ENCODE measurements at regions not wholly inside any gene's neighbourhood (a gene's known extent, or its start where the extent isn't known, plus 50 kb on each side); places are given as distances from the start of the nearest gene placed in this dataset.

DNA sequence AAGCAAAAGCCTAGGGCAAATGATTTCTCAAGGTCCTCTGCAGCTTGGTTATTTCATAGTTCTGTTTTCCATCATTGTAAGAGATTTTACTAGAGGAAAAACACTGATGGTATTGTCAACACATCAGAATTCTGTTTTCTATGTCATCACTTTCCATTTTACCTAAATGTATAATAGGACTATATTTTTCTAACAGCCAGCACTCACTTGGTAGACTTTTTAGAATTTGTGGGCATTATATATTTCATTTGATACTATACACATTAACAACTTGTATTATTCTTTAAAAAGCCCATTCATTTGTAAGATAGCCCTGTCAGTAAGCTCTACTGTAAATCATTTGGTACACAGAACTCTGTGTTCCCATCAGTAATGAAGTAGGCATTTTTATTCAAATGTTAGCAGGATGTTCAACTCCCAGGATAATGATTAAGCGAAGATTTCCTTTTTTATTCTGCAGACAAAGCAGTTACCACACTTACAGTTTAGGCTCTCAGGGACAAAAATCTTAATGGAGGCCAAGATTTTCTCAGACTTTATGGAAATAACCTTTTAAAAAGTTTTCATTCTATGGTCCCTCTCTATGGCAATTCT is 143.6 kb upstream of the TEX13C start:
- TF ChIP-seq, protein P1, sequence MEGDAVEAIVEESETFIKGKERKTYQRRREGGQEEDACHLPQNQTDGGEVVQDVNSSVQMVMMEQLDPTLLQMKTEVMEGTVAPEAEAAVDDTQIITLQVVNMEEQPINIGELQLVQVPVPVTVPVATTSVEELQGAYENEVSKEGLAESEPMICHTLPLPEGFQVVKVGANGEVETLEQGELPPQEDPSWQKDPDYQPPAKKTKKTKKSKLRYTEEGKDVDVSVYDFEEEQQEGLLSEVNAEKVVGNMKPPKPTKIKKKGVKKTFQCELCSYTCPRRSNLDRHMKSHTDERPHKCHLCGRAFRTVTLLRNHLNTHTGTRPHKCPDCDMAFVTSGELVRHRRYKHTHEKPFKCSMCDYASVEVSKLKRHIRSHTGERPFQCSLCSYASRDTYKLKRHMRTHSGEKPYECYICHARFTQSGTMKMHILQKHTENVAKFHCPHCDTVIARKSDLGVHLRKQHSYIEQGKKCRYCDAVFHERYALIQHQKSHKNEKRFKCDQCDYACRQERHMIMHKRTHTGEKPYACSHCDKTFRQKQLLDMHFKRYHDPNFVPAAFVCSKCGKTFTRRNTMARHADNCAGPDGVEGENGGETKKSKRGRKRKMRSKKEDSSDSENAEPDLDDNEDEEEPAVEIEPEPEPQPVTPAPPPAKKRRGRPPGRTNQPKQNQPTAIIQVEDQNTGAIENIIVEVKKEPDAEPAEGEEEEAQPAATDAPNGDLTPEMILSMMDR (IDR thresholded peaks at IDR 0.05; ENCODE audit: low read depth, low read length, missing input control): no peak
- TF ChIP-seq JUND (IDR thresholded peaks at IDR 0.05) (no peak), MAX (IDR thresholded peaks at IDR 0.05) (no peak), REST (IDR thresholded peaks at IDR 0.05) (no peak), EGR1 (IDR thresholded peaks at IDR 0.05; ENCODE audit: low read depth in 2 of 2) (no peak), FOXA1 (IDR thresholded peaks at IDR 0.05) (no peak), NR2F2 (IDR thresholded peaks at IDR 0.05) (no peak), RXRA (IDR thresholded peaks at IDR 0.05) (no peak), TAF1 (conservative IDR thresholded peaks at IDR 0.05) (no peak), SP1 (IDR thresholded peaks at IDR 0.05) (no peak), RAD21 (IDR thresholded peaks at IDR 0.05) (no peak), GABPA (IDR thresholded peaks at IDR 0.05 in 1 of 2, conservative IDR thresholded peaks at IDR 0.05 in 1 of 2) (no peak)
- TF ChIP-seq, protein P2, sequence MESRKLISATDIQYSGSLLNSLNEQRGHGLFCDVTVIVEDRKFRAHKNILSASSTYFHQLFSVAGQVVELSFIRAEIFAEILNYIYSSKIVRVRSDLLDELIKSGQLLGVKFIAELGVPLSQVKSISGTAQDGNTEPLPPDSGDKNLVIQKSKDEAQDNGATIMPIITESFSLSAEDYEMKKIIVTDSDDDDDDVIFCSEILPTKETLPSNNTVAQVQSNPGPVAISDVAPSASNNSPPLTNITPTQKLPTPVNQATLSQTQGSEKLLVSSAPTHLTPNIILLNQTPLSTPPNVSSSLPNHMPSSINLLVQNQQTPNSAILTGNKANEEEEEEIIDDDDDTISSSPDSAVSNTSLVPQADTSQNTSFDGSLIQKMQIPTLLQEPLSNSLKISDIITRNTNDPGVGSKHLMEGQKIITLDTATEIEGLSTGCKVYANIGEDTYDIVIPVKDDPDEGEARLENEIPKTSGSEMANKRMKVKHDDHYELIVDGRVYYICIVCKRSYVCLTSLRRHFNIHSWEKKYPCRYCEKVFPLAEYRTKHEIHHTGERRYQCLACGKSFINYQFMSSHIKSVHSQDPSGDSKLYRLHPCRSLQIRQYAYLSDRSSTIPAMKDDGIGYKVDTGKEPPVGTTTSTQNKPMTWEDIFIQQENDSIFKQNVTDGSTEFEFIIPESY (IDR thresholded peaks at IDR 0.05): no peak
- TF ChIP-seq, protein P3, sequence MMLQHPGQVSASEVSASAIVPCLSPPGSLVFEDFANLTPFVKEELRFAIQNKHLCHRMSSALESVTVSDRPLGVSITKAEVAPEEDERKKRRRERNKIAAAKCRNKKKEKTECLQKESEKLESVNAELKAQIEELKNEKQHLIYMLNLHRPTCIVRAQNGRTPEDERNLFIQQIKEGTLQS (IDR thresholded peaks at IDR 0.05): no peak

Measured in liver (tissue), 3 donors.